Kidney (tissue), 13 donors: ENCODE measurements at regions not wholly inside any gene's neighbourhood (a gene's known extent, or its start where the extent isn't known, plus 50 kb on each side); places are given as distances from the start of the nearest gene placed in this dataset.

ENCODE experiments used
- DNase-seq, 5 donors: peaks; one replicate each; pipeline ENCODE4 v3.0.0-alpha.2; 2013 to 2020
- FAIRE-seq: peaks from 2 replicates; lab custom pipeline; 2012; peaks lifted over from hg19 to GRCh38; lab: Jason Lieb, UNC
- H3K27ac ChIP-seq, 2 donors: one replicate each; pipeline ENCODE4 v1.7.0; 2013; ENCODE audit warnings: low read depth in 2 of 2, low read length in 2 of 2, inconsistent platforms in 1 of 2
- H3K27me3 ChIP-seq: one replicate; pipeline ENCODE4 v1.7.1; 2013; ENCODE audit warnings: low read length, inconsistent platforms; ENCODE audit not compliant: control insufficient read depth, insufficient read depth
- H3K36me3 ChIP-seq, 3 donors: one replicate each; pipeline versions ENCODE4 v1.7.0 to v1.7.1; 2013; ENCODE audit warnings: low read length in 3 of 3, control low read depth in 1 of 3, inconsistent platforms in 1 of 3; ENCODE audit not compliant: insufficient read depth in 3 of 3, control insufficient read depth in 2 of 3
- H3K4me1 ChIP-seq, 3 donors: one replicate each; pipeline versions ENCODE4 v1.7.0 to v1.7.1; 2013; ENCODE audit warnings: low read length in 3 of 3, inconsistent platforms in 1 of 3, low read depth in 1 of 3; ENCODE audit not compliant: control insufficient read depth in 2 of 3, insufficient read depth in 2 of 3
- H3K4me3 ChIP-seq, 3 donors: one replicate each; pipeline versions ENCODE4 v1.7.0 to v1.8.1; 2013; ENCODE audit warnings: low read length in 3 of 3, control low read depth in 1 of 3, inconsistent platforms in 1 of 3
- H3K9ac ChIP-seq, 3 donors: one replicate each; pipeline versions ENCODE4 v1.7.0 to v1.7.1; 2013; ENCODE audit warnings: low read length in 3 of 3, control low read depth in 1 of 3, inconsistent platforms in 1 of 3
- H3K9me3 ChIP-seq, 3 donors: one replicate each; pipeline versions ENCODE4 v1.7.0 to v1.7.1; 2013; ENCODE audit warnings: low read length in 3 of 3, control low read depth in 1 of 3, inconsistent platforms in 1 of 3; ENCODE audit not compliant: control insufficient read depth in 2 of 3, insufficient read depth in 1 of 3
- intact Hi-C: fragments of 100-400 bp; cut with DNase I; formaldehyde crosslinking; loops from one replicate; pipeline ENCODE4 v1.11.1; 2022
- TF ChIP-seq, protein P1 (sequence below): IDR thresholded peaks from 3 replicates; pipeline ENCODE4 v1.5.1; 2012; ENCODE audit warnings: mild to moderate bottlenecking, moderate library complexity, borderline replicate concordance; ENCODE audit not compliant: insufficient read depth; ENCODE audit errors: extremely low read depth
- donor health status: control.
- donor health status: control.
- donor health status: control.
- donor health status: control.
- donor health status: control.
- donor health status: DM: yes; HTN: yes; CAD: no.
- donor health status: Normal renal cell carcinoma (clear cell type).

DNA sequence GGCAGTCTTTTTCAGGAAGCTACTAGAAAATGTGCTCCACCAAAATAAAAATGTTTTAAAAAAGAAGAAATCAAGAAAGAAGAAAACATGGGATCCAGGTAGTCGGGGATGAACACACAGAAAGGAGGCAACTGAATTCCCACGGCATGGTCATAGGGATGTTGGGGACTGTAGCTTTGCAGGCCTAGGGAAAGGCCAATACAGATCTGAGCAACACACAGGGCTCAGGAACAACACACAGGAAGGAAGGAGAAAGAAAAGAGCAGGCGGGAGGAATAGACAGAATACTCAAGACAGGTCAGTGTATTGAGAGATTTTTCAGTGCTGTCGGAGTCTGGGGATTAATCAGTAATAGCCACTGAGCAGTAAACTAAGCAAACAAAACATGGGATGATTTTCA is 142.7 kb upstream of the SYT6 start:
- TF ChIP-seq, protein P1, sequence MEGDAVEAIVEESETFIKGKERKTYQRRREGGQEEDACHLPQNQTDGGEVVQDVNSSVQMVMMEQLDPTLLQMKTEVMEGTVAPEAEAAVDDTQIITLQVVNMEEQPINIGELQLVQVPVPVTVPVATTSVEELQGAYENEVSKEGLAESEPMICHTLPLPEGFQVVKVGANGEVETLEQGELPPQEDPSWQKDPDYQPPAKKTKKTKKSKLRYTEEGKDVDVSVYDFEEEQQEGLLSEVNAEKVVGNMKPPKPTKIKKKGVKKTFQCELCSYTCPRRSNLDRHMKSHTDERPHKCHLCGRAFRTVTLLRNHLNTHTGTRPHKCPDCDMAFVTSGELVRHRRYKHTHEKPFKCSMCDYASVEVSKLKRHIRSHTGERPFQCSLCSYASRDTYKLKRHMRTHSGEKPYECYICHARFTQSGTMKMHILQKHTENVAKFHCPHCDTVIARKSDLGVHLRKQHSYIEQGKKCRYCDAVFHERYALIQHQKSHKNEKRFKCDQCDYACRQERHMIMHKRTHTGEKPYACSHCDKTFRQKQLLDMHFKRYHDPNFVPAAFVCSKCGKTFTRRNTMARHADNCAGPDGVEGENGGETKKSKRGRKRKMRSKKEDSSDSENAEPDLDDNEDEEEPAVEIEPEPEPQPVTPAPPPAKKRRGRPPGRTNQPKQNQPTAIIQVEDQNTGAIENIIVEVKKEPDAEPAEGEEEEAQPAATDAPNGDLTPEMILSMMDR: no peak
- Histone ChIP-seq H3K9ac (no peak overlapping the region), H3K27ac (no peak overlapping the region), H3K4me3 (no peak overlapping the region), H3K36me3 (no peaks in the 10 kb centered on the region), H3K9me3 (no peaks in the 10 kb centered on the region), H3K27me3 (no peaks in the 10 kb centered on the region), H3K4me1 (peaks cover 0 to 3% (median 0%) of the 10 kb centered on the region in 3 donors)
- no peak for FAIRE-seq
- intact Hi-C loops: no loop called here
- no peak for DNase-seq

DNA sequence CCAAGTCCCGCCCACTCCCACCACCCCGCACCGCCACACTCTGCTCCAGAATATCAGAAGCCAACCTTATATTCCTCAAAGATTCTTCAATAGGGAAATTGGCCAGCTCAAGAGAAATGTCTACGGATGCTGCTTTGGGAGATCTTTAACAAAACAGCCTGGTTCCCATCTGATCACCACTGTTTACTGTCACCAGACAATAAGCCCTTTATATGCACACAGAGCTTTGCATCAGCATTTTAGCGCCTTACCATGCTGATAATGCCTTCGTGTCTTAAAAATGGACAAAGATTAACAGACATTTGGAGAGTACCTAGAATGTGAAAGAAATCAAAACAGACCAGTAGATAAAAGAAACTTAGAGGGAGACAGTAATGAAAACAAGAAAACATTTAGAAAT is 141.7 kb upstream of the SYT6 start:
- peaks cover 0 to 3% (median 0%) of the 10 kb centered on the region in 3 donors for H3K4me1 ChIP-seq
- H3K36me3 ChIP-seq: no peaks in the 10 kb centered on the region
- FAIRE-seq (no peak), DNase-seq (no peak)
- H3K9ac ChIP-seq: no peak overlapping the region
- TF ChIP-seq, protein P1: no peak
- no peak overlapping the region for H3K27ac ChIP-seq
- no peak overlapping the region for H3K4me3 ChIP-seq
- intact Hi-C loops: no loop called here
- no peaks in the 10 kb centered on the region for H3K9me3 ChIP-seq
- no peaks in the 10 kb centered on the region for H3K27me3 ChIP-seq

DNA sequence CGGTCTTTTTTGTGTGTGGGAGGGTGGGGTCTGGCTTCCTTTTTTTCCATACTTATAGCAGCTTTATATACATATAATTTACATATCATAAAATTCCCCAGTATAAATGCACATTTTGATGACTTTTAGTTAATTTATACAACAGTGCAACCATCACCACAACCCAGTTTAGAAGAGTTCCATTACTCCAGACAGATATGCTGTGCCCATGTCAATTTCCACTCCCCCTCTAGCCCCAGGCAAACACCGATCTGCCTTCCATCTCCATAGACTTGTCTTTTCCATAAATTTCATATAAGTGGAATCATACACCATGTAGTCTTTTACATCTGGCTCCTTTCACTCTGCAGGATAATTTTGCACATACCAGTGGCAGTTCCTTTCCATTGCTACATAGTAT is 139.2 kb upstream of the SYT6 start:
- Histone ChIP-seq H3K36me3 (no peaks in the 10 kb centered on the region), H3K4me1 (no peaks in the 10 kb centered on the region), H3K4me3 (no peak overlapping the region), H3K27me3 (no peaks in the 10 kb centered on the region), H3K9me3 (no peaks in the 10 kb centered on the region), H3K9ac (no peak overlapping the region), H3K27ac (no peak overlapping the region)
- FAIRE-seq: no peak
- intact Hi-C loops: no loop called here
- TF ChIP-seq, protein P1: no peak
- DNase-seq: no peak

DNA sequence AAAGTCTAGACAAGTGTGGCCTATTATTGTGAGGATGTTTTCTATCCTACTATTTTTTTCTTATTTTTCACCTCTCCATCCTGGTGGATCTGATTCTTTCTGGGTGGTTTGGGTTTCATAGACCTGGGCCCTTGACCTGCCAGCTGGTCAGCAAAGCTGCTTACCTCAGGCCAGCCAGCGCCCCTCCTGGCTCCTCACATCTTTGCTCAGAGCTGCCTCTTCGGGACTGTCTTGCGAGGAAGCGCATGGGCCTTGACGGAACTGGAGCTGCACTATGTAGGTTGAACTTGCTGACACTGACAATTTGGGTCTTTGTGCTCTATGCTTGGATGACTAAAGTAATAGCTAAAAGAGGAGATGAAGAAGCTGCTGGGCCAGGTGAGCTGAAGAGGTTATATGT is 138.5 kb upstream of the SYT6 start:
- Histone ChIP-seq H3K4me1 (no peaks in the 10 kb centered on the region), H3K9me3 (no peaks in the 10 kb centered on the region), H3K36me3 (no peaks in the 10 kb centered on the region), H3K9ac (no peak overlapping the region), H3K27me3 (no peaks in the 10 kb centered on the region), H3K27ac (no peak overlapping the region), H3K4me3 (no peak overlapping the region)
- intact Hi-C loops: no loop called here
- FAIRE-seq (no peak), DNase-seq (no peak)
- TF ChIP-seq, protein P1: no peak
